Bronchial epithelial cell (primary cell): ENCODE measurements at regions not wholly inside any gene's neighbourhood (a gene's known extent, or its start where the extent isn't known, plus 50 kb on each side); places are given as distances from the start of the nearest gene placed in this dataset.

Source experiments
- DNase-seq: peaks from one replicate; pipeline ENCODE4 v3.0.0-alpha.2; 2010; ENCODE audit warnings: low read depth
- FAIRE-seq: peaks from 2 replicates; lab custom pipeline; 2011; peaks lifted over from hg19 to GRCh38; lab: Jason Lieb, UNC
- H3K27me3 ChIP-seq: 2 replicates; pipeline ENCODE4 v1.5.1; 2011; ENCODE audit warnings: low read length; ENCODE audit not compliant: control insufficient read depth, insufficient read depth
- H3K36me3 ChIP-seq: 2 replicates; pipeline ENCODE4 v1.5.1; 2011; ENCODE audit warnings: low read length; ENCODE audit not compliant: control insufficient read depth, insufficient read depth
- H3K4me3 ChIP-seq: 2 replicates; pipeline ENCODE4 v1.5.1; 2011; ENCODE audit warnings: mild to moderate bottlenecking, low read depth, low read length, control low read depth
- TF ChIP-seq, protein P1 (sequence below): IDR thresholded peaks from 2 replicates; pipeline ENCODE4 v1.5.1; 2011; ENCODE audit warnings: mild to moderate bottlenecking, moderate library complexity, low read length, control low read depth, inconsistent platforms; ENCODE audit not compliant: insufficient read depth, severe bottlenecking

DNA sequence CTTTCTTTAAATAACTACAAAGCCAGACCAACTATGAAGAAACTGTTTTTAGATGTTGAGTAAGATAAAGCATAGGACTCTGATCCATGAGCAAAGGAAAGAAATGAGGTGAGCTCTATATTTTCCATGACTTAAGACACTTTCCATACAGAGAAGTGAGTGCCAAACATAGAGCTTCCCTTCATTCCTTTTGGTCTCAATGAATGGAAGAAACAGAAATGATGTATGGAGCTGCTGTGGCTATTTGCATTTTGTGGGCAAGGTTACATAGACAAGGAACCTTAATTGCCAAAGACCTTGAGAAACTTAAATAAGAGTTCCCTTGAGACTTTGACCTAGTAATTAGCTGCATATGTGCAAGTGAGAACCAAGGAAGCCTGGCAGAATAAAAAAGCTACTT, 1152.2 kb downstream of the XPNPEP1 start:
- Histone ChIP-seq H3K27me3 (no peaks in the 10 kb centered on the region), H3K36me3 (no peaks in the 10 kb centered on the region), H3K4me3 (no peak overlapping the region)
- FAIRE-seq (no peak), DNase-seq (no peak)
- TF ChIP-seq, protein P1, sequence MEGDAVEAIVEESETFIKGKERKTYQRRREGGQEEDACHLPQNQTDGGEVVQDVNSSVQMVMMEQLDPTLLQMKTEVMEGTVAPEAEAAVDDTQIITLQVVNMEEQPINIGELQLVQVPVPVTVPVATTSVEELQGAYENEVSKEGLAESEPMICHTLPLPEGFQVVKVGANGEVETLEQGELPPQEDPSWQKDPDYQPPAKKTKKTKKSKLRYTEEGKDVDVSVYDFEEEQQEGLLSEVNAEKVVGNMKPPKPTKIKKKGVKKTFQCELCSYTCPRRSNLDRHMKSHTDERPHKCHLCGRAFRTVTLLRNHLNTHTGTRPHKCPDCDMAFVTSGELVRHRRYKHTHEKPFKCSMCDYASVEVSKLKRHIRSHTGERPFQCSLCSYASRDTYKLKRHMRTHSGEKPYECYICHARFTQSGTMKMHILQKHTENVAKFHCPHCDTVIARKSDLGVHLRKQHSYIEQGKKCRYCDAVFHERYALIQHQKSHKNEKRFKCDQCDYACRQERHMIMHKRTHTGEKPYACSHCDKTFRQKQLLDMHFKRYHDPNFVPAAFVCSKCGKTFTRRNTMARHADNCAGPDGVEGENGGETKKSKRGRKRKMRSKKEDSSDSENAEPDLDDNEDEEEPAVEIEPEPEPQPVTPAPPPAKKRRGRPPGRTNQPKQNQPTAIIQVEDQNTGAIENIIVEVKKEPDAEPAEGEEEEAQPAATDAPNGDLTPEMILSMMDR, result no peak

DNA sequence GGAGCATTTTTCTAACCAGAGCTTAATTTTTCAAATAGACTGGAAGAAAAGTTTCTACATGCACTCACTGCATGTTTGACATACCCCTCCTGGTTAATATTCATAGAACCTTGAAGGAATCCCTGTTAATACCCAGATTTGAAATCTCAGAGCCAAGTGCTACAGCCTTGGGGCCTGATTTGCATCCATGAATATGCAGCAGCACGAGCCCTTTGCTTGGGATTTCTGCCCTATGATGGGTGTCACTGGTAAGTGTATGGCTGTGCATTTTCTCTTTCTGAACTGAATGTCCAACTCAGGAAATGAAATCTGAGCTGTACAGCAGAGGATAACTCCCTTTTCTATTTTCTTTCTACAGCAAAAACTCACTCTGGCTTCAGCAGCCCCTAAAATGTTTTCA, 1157.5 kb downstream of the XPNPEP1 start:
- H3K36me3 ChIP-seq, result no peaks in the 10 kb centered on the region

DNA sequence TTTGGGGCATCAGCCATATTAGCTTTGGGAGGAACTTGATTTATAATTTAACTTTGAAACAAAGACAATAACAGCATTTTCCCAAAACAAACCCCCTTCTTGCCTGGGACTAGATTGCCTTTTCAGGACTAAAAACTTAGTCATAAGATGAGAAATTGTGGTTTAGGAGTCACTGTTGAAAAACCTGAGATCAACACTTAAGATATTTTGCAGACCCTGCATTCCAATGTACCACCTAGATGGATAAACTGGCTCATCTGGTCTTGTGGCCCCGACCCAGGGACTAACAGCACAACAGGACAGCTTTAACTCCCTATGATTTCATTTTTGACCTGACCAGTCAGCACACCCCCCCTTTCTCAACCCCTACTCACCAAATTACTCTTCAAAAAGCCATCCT, 1165.4 kb downstream of the XPNPEP1 start:
- no peak for FAIRE-seq
- H3K27me3 ChIP-seq, result no peaks in the 10 kb centered on the region
- TF ChIP-seq, protein P1, result no peak
- no peaks in the 10 kb centered on the region for H3K36me3 ChIP-seq
- no peak for DNase-seq
- H3K4me3 ChIP-seq, result no peak overlapping the region

More for the DNA sequence above, 1157.5 kb downstream of the XPNPEP1 start:
- no peaks in the 10 kb centered on the region for H3K27me3 ChIP-seq
- no peak for FAIRE-seq
- H3K4me3 ChIP-seq, result no peak overlapping the region
- TF ChIP-seq, protein P1, result no peak
- no peak for DNase-seq

DNA sequence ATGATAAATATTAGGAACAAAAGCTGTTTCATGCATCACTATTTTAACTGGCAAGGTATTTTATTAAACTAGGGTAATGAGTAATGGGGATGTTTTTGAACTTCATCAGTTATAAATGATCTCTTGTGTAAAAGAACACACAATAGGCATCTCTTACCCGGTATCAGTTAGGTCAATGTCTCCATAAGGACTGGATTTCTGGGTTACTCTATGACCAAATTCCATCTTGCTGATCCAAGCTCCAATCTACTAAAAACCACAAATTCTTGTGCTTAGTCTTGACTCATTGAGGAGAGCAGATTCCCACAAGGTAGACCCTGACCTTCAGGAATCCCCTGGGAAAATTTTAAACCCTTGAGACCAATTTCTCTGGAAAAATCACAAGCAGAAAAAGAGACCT, 1167.7 kb downstream of the XPNPEP1 start:
- TF ChIP-seq, protein P1, result no peak
- DNase-seq (no peak), FAIRE-seq (no peak)
- H3K4me3 ChIP-seq, result no peak overlapping the region
- no peaks in the 10 kb centered on the region for H3K36me3 ChIP-seq
- no peaks in the 10 kb centered on the region for H3K27me3 ChIP-seq

DNA sequence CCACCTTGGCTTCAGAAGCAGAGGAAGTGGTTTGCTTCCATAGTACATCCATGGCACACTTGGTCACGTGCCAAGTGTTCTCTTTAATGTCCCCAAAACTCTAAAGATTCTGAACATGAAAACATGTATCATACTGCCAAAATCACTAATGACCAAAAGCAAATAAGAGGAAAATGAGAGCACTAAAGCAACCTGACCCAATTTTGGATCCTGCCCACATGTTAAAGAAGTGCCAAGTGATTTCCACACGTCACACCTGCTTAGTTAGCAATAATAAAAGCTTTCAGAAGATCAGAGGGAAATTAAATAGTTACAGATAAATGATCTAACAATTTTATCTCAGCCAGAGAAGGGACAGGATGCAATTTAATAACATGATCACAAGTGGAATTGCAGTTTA, 1170.0 kb downstream of the XPNPEP1 start:
- FAIRE-seq (no peak), DNase-seq (no peak)
- TF ChIP-seq, protein P1, result no peak
- no peaks in the 10 kb centered on the region for H3K36me3 ChIP-seq
- no peaks in the 10 kb centered on the region for H3K27me3 ChIP-seq
- no peak overlapping the region for H3K4me3 ChIP-seq

DNA sequence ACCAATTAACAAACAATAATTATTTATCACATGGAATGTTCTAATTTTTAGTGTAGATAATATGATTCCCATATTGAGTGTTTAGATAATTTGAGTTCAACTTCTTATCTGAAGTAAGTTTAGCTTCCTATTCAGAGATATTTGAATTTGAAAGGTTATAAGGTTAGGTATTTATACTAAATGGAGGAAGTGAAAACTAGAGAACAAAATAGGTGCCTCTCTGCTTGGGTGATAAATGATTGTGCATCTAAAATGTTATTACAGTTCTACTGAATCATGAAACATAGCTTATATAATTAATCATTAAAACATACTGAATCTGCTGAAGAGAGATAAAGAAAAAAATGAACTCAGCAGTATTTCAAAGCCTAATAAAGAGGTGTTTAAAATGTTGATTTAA, 1174.3 kb downstream of the XPNPEP1 start:
- Histone ChIP-seq H3K4me3 (no peak overlapping the region), H3K36me3 (no peaks in the 10 kb centered on the region), H3K27me3 (no peaks in the 10 kb centered on the region)
- DNase-seq (no peak), FAIRE-seq (no peak)
- TF ChIP-seq, protein P1, result no peak
